HUES6 (cell line): ENCODE measurements at regions not wholly inside any gene's neighbourhood (a gene's known extent, or its start where the extent isn't known, plus 50 kb on each side); places are given as distances from the start of the nearest gene placed in this dataset.
"Not testable (repeated sequence)": the region's sequence is repeated elsewhere in the genome, so short reads cannot be mapped to it uniquely, and the experiment has no call there.

Experiments used
- H3K27ac ChIP-seq: 2 replicates; pipeline ENCODE4 v1.7.0; 2013; ENCODE audit warnings: low read depth, mild to moderate bottlenecking, low read length, inconsistent platforms
- H3K27me3 ChIP-seq: 2 replicates; pipeline ENCODE4 v1.6.1; 2013; ENCODE audit warnings: low read length; ENCODE audit not compliant: control insufficient read depth, insufficient read depth
- H3K36me3 ChIP-seq: 2 replicates; pipeline ENCODE4 v1.6.1; 2013; ENCODE audit warnings: low read length; ENCODE audit not compliant: control insufficient read depth, insufficient read depth
- H3K4me1 ChIP-seq: 2 replicates; pipeline ENCODE4 v1.6.1; 2013; ENCODE audit warnings: low read length; ENCODE audit not compliant: control insufficient read depth, insufficient read depth
- H3K4me3 ChIP-seq: 2 replicates; pipeline ENCODE4 v1.5.1; 2013; ENCODE audit warnings: low read depth, low read length
- H3K9ac ChIP-seq: one replicate; pipeline ENCODE4 v1.6.1; 2013; ENCODE audit warnings: mild to moderate bottlenecking, low read length
- H3K9me3 ChIP-seq: 2 replicates; pipeline ENCODE4 v1.6.1; 2013; ENCODE audit warnings: low read depth, low read length; ENCODE audit not compliant: control insufficient read depth, insufficient read depth

DNA sequence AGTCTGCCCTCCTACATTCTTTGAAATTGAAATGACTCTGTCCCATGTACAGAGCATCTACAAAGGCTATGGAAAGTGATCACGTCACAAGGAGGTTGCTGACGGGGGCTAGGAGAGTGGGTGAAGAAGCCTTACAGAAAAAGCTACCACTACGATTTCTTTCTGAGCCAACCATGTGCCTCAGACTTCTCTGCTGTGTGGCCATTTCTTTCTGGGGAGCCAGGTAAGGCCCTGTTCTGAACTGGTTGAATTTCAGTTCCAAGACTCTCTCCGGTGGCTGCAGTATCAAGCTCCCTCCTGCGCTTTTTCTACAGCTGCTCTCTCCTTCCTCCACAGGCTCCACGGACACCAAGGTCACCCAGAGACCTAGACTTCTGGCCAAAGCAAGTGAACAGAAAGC lies 112.5 kb upstream of the PRSS1 start:
- Histone ChIP-seq H3K4me1 (no peaks in the 10 kb centered on the region), H3K27ac (no peak overlapping the region)

DNA sequence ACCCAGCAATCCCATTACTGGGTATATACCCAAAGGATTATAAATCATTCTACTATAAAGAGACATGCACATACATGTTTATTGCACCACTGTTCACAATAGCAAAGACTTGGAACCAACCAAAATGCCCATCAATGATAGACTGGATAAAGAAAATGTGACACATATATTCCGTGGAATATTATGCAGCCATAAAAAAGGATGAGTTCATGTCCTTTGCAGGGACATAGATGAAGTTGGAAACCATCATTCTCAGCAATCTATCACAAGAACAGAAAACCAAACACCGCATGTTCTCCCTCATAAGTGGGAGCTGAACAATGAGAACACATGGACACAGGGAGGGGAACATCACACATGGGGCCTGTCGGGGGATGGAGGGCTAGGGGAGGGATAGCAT lies 113.2 kb upstream of the PRSS1 start:
- H3K27me3 ChIP-seq: peaks cover 12% of the 10 kb centered on the region
- not testable (repeated sequence) for H3K4me3 ChIP-seq, H3K27ac ChIP-seq, H3K36me3 ChIP-seq, H3K9ac ChIP-seq, H3K4me1 ChIP-seq, H3K9me3 ChIP-seq

More for the DNA sequence above, 112.5 kb upstream of the PRSS1 start:
- H3K4me3 ChIP-seq: no peak overlapping the region
- H3K27me3 ChIP-seq: peaks cover 6% of the 10 kb centered on the region; the same call in 1 of the 2 replicates
- H3K9me3 ChIP-seq: peaks cover 6% of the 10 kb centered on the region; the same call in 1 of the 2 replicates
- no peaks in the 10 kb centered on the region for H3K36me3 ChIP-seq
- H3K9ac ChIP-seq: no peak overlapping the region

DNA sequence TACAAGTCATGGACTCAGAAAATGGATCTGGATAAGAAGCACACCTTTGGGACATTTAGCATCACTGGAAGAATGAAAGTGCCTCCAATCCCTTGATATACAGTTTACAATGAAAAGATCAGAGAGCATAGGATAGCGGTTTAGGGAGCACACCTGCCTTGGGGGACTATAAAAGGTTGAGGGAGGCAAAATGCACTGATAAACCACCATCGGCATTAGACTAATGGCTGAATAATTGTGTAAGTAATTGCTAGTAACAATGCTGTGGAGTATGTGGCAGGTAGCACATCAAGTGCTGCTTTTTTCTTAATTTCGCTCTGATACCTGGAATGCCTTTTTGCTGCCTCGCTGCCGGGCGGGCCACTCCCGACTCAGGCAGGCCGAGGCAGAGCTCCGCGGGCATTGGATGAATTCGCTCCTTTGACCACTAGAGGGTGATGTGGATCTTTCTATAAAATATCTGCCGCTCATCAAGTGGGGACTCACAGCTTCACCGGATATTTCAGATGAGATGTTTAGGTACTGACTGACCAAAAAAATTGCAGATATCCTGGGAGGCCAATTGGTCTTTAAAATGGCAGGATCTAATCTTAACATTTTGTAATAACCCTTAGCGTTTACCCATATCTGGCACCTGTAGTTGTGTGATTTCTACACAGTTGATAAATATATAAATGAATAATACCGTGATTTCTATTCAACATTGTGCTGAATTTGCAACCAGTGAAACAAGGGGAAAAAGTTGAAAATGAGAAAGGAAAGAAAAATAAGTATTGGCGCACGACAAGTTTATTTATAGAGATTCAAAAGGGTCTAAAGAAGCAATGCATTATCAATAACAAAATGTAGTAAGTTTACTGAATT lies 116.8 kb upstream of the PRSS1 start:
- Histone ChIP-seq H3K9me3 (peaks cover 7% of the 10 kb centered on the region; the same call in 1 of the 2 replicates), H3K27me3 (peaks cover 14% of the 10 kb centered on the region), H3K4me3 (no peak overlapping the region), H3K36me3 (no peaks in the 10 kb centered on the region), H3K27ac (no peak overlapping the region), H3K4me1 (no peaks in the 10 kb centered on the region), H3K9ac (no peak overlapping the region)

DNA sequence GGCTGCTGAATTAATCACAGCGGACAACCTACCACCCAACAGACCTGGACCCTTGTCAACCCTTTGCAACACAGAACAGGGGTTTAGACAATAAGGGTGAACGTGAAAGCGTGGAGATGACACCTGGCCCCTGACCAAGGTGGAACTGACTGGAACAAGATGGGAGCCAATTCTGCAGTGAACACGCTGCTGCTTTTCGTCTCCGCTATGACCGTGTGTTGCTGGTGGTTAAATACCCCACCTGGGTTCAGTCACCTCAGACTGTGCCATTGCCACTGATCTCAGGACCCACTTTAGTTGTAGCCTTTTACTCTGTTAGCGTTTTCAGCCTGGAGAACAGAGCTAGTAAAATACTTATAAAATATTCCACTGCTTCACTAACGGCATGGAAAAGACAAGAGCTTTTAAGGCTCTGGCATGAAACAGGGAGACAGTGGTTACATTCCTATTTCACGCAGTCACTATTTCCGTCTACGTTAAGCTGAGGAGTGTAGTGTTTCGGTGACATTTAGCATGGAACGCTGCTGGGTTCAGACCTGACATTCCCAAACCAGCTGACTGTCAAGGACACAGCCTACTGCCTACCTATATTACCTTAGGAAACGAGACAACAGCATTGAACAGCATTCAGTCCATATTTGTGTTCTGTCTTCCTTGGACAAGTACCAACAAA lies 119.5 kb upstream of the PRSS1 start:
- Histone ChIP-seq H3K36me3 (no peaks in the 10 kb centered on the region), H3K27ac (no peak overlapping the region), H3K9ac (no peak overlapping the region), H3K27me3 (peaks cover 14% of the 10 kb centered on the region), H3K4me1 (no peaks in the 10 kb centered on the region), H3K9me3 (peaks cover 7% of the 10 kb centered on the region; the same call in 1 of the 2 replicates), H3K4me3 (no peak overlapping the region)

DNA sequence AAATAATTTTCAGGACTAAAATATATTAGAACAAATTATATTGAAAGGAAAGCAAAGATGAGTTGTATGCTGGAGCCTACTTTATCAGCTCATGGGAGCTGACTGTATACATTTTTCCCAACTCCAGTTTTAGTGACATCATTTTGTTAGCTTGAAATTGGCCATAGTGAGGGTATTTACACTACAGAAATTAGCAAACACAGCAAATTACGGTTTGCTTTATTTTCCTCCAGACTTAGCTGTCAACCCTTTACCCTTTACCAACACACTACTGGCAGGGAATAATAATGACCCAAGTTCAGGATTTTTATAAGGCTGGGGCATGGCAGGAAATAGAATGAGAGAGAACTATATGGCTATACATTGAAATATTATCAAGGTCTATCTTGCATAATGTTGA lies 120.3 kb upstream of the PRSS1 start:
- Histone ChIP-seq H3K9me3 (peaks cover 7% of the 10 kb centered on the region; the same call in 1 of the 2 replicates), H3K4me3 (no peak overlapping the region), H3K9ac (no peak overlapping the region), H3K27ac (no peak overlapping the region), H3K4me1 (no peaks in the 10 kb centered on the region), H3K36me3 (no peaks in the 10 kb centered on the region), H3K27me3 (peaks cover 14% of the 10 kb centered on the region)

DNA sequence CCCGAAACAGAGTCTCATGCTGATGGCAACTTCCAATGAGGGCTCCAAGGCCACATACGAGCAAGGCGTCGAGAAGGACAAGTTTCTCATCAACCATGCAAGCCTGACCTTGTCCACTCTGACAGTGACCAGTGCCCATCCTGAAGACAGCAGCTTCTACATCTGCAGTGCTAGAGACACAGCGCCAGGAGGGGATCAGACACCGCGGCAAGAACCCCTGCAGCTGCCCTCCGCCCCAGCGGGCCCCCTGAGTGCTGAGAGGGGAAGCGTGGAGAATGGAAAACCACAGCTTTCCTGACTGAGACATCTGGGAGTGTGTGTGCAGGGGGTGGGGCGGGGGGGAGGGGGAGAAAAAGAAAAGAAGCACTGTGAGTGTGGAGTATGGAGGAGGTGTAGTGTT lies 122.0 kb upstream of the PRSS1 start:
- H3K27me3 ChIP-seq: peaks cover 12% of the 10 kb centered on the region
- not testable (repeated sequence) for H3K4me1 ChIP-seq, H3K27ac ChIP-seq, H3K36me3 ChIP-seq, H3K9ac ChIP-seq, H3K4me3 ChIP-seq, H3K9me3 ChIP-seq

DNA sequence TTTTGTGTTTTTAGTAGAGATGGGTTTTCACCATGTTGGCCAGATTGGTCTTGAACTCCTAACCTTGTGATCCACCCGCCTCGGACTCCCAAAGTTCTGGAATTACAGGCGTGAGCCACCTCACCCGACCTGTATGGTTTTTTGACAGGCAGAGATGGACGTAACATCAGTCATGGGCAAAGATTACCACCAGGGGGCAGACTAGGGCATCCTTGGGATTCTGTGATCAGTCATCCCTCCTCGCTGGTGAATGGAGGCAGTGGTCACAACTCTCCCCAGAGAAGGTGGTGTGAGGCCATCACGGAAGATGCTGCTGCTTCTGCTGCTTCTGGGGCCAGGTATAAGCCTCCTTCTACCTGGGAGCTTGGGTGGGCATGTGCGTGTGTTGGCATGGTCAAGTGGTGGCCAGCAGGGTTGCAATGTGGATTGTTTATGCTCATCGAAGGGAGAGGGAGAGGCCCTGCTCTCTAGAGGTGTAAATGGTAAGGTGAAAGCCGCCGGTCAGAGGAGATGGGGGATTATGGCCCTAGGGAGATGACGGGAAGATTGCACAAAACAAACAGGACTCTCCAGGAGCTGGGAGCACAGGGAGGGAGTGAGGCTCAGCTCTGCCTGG lies 122.7 kb upstream of the PRSS1 start:
- Histone ChIP-seq H3K27ac (no peak overlapping the region), H3K36me3 (no peaks in the 10 kb centered on the region), H3K9me3 (no peaks in the 10 kb centered on the region), H3K27me3 (peaks cover 6% of the 10 kb centered on the region), H3K9ac (no peak overlapping the region), H3K4me3 (no peak overlapping the region), H3K4me1 (no peaks in the 10 kb centered on the region)

DNA sequence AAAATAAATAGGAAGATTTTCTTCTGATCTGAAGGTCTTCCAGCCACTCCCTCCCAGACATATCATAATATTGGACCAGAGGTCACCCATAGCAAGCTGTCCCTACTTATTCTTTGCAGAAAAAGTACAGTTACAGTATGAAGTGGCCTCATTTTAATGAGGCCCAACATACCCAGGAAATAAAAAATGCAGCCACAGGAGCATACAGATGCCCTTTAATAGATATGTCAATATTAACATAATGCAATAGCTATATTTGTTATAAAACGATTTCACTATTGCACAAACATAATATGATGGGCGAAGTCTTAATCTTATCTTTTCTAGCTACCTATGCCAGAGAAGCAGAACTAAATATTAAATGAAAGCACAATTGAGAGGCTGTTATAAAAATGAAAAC lies 124.1 kb upstream of the PRSS1 start:
- H3K4me3 ChIP-seq, H3K27ac ChIP-seq, H3K36me3 ChIP-seq, H3K4me1 ChIP-seq, H3K9ac ChIP-seq, H3K9me3 ChIP-seq, H3K27me3 ChIP-seq: not testable (repeated sequence)

DNA sequence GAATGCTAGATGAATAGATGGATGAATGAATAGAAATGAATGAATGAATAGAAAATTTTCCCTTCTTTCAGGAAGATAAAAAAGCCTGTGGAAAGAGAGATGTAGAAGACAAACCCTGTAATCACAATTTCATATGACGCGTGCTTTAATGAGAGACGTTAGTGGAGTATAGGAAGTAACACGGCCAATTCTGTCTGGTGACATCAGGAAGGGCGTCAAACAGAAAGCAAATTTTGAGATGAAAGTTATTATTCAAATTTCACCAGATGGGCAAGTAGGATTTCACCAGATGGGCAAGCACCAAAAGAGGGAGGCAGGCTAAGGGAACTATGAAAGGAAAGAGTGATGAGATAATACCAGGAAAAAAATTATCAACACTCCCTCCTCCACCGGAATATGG lies 128.9 kb upstream of the PRSS1 start:
- Histone ChIP-seq H3K27me3 (peaks cover 2% of the 10 kb centered on the region; the same call in 1 of the 2 replicates), H3K27ac (no peak overlapping the region), H3K9me3 (no peaks in the 10 kb centered on the region), H3K4me3 (no peak overlapping the region), H3K9ac (no peak overlapping the region), H3K36me3 (no peaks in the 10 kb centered on the region), H3K4me1 (no peaks in the 10 kb centered on the region)

DNA sequence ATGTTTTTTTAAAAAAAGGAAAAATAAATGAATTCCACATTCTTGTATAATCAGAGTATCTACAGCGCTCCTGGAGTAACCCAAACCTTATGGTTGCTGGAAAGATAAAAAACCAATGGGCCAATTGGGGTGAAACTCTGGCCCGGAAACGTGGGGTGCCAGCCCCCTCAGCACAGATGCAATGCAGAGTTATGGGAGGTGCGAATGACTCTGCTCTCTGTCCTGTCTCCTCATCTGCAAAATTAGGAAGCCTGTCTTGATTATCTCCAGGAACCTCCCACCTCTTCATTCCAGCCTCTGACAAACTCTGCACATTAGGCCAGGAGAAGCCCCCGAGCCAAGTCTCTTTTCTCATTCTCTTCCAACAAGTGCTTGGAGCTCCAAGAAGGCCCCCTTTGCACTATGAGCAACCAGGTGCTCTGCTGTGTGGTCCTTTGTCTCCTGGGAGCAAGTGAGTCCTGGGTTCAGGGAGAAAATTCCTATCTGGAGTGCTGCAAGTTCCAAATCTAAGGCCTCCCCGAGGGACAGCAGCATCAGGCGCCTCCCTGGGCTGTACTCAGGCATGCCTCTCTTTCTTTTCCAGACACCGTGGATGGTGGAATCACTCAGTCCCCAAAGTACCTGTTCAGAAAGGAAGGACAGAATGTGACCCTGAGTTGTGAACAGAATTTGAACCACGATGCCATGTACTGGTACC lies 130.5 kb upstream of the PRSS1 start:
- Histone ChIP-seq H3K27ac (no peak overlapping the region), H3K9ac (no peak overlapping the region), H3K9me3 (no peaks in the 10 kb centered on the region), H3K27me3 (peaks cover 2% of the 10 kb centered on the region; the same call in 1 of the 2 replicates), H3K4me1 (no peaks in the 10 kb centered on the region), H3K4me3 (no peak overlapping the region), H3K36me3 (no peaks in the 10 kb centered on the region)
